AG09309 (cell line): ENCODE measurements at regions not wholly inside any gene's neighbourhood (a gene's known extent, or its start where the extent isn't known, plus 50 kb on each side); places are given as distances from the start of the nearest gene placed in this dataset.

Experiments
- DNase-seq: peaks from one replicate; pipeline ENCODE4 v3.0.0-alpha.2; 2010; ENCODE audit warnings: low read depth
- H3K4me3 ChIP-seq: 2 replicates; pipeline ENCODE4 v1.5.1; 2011; ENCODE audit warnings: mild to moderate bottlenecking, low read depth, low read length, moderate library complexity; ENCODE audit not compliant: control insufficient read depth
- CTCF ChIP-seq: IDR thresholded peaks from 2 replicates; pipeline ENCODE4 v1.5.1; 2011; ENCODE audit warnings: mild to moderate bottlenecking, low read depth, low read length, inconsistent platforms; ENCODE audit not compliant: insufficient read depth, control insufficient read depth; ENCODE audit errors: missing control alignments

GRCh38 chr1:73160759-73161158 lies 878.4 kb upstream of the NEGR1 start:
- H3K4me3 ChIP-seq = no peak overlapping the region
- TF ChIP-seq CTCF = no peak
- no peak for DNase-seq

DNA sequence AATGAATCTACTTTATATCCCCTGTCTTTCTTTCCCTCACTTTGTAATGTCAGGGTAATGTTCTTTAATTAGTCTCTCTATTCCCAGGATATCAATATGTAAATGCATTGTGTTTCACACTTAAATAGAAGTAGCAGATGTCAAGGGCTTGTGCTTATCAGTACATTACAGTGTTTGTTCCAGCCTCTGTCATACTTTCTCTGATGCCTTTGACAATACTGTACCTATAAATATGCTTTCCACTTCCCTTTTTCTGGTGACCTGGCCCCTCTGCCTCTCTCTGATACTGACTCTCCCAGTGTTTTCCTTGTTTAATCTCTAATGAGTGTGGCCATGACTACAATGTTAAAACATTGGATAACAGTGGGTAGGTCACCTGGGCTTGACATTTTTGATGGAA lies 862.0 kb upstream of the NEGR1 start:
- no peak for DNase-seq
- no peak for TF ChIP-seq CTCF
- no peak overlapping the region for H3K4me3 ChIP-seq

DNA sequence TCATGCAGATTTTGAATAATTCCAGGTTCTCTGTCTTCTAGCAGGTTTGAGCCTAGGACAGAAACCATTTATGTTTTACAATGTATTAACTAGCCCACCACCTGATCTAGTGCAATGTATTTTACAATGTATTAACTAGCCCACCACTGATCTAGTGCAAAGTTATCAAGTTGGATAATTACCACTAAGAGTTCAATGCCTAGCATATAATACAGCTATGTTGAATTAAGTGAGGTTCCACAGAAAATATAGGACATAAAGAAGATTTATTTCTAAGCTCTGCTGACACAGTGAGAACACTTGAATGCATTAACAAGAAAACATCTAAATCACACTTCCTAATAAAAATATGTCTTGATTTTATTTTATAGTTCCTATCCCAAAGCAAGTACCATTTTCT lies 854.6 kb upstream of the NEGR1 start:
- DNase-seq = no peak
- no peak for TF ChIP-seq CTCF
- no peak overlapping the region for H3K4me3 ChIP-seq

DNA sequence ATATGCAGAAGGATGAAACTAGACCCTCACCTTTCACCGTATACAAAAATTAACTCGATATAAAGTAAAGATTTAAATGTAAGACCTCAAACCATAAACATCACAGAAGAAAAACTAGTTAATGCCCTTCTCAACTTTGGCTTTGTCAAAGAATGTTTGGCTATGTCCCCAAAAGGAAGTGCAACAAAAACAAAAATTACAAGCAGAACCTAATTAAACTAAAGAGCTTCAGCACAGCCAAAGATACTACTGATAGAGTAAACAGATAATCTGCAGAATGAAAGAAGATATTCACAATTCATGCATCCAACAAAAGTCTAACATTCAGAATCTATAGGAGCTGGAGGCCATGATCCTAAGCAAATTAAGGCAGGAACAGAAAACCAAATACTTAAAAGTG lies 824.6 kb upstream of the NEGR1 start:
- no peak for DNase-seq
- TF ChIP-seq CTCF = no peak
- no peak overlapping the region for H3K4me3 ChIP-seq

DNA sequence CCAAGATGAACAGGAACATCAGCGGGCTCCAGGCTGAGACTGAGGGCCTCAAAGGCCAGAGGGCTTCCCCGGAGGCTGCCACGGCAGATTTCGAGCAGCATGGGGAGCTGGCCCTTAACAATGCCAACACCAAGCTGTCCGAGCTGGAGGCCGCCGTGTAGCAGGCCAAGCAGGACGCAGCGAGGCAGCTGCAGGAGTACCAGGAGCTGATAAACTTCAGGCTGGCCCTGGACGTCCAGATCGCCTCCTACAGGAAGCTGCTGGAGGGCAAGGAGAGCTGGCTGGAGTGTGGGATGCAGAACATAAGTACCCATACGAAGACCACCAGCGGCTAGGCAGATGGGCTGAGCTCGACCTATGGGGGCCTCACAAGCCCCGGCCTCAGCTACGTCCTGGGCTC lies 823.4 kb upstream of the NEGR1 start:
- no peak for TF ChIP-seq CTCF
- H3K4me3 ChIP-seq = no peak overlapping the region
- no peak for DNase-seq

DNA sequence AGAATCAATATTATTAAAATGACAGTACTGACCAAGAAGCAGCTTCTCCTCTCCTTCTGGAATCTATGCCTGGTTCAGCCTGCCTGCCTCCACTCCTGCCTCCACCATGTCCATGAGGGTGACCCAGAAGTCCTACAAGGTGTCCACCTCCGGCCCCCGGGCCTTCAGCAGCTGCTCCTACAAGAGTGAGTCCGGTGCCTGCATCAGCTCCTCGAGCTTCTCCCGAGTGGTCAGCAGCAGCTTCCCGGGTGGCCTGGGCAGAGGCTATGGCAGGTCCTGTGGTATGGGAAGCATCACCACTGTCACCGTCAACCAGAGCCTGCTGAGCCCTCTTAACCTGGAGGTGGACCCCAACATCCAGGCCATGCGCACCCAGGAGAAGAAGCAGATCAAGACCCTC lies 822.4 kb upstream of the NEGR1 start:
- no peak for TF ChIP-seq CTCF
- H3K4me3 ChIP-seq = no peak overlapping the region
- DNase-seq = no peak

DNA sequence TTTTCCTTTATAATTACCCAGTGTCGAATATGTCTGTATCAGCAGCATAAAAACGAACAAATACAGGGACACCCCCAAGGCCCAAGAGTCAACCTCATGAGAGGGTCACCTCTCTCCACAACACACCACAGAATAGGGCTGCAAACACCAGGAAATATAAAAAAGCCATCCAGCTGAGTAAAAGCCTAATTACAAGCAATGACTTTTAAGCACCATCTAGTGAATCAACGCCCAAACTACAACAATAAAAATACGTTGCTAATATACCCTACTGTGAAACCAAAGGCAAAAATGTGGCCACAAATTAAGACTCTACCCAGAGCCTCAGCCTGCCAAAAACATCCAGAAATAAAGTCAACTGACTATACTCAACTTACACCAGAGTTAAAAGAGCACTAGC lies 817.9 kb upstream of the NEGR1 start:
- no peak for TF ChIP-seq CTCF

More for the DNA sequence above, 817.9 kb upstream of the NEGR1 start:
- no peak for DNase-seq
- no peak overlapping the region for H3K4me3 ChIP-seq
